GM12891 (cell line): ENCODE measurements at regions not wholly inside any gene's neighbourhood (a gene's known extent, or its start where the extent isn't known, plus 50 kb on each side); places are given as distances from the start of the nearest gene placed in this dataset.
"Not testable (repeated sequence)": the region's sequence is repeated elsewhere in the genome, so short reads cannot be mapped to it uniquely, and the experiment has no call there.

Source experiments
- DNase-seq: peaks from one replicate; pipeline ENCODE4 v3.0.0; 2011; ENCODE audit warnings: low spot score; ENCODE audit not compliant: insufficient read length
- FAIRE-seq: peaks from 2 replicates; lab custom pipeline; 2011; peaks lifted over from hg19 to GRCh38; lab: Jason Lieb, UNC
- PAX5 ChIP-seq: IDR thresholded peaks from 2 replicates; pipeline ENCODE4 v1.6.1; 2011; ENCODE audit warnings: low read length, moderate library complexity, mild to moderate bottlenecking; ENCODE audit not compliant: insufficient read depth, severe bottlenecking
- POLR2A ChIP-seq: IDR thresholded peaks from 2 replicates; pipeline ENCODE4 v1.6.1; 2011; ENCODE audit warnings: low read depth, low read length, control low read depth
- POLR2AphosphoS5 ChIP-seq: IDR thresholded peaks from 2 replicates; pipeline ENCODE4 v1.6.1; 2011; ENCODE audit warnings: low read depth, low read length, control low read depth
- POU2F2 ChIP-seq: IDR thresholded peaks from 2 replicates; pipeline ENCODE4 v1.6.1; 2011; ENCODE audit warnings: low read depth, mild to moderate bottlenecking, control low read depth, low read length, moderate library complexity
- SPI1 ChIP-seq: IDR thresholded peaks from 2 replicates; pipeline ENCODE4 v1.6.1; 2011; ENCODE audit warnings: low read depth, low read length, control low read depth
- TAF1 ChIP-seq: IDR thresholded peaks from 2 replicates; pipeline ENCODE4 v1.6.1; 2011; ENCODE audit warnings: low read depth, low read length, control low read depth

- TF ChIP-seq POLR2A (no peak), POLR2AphosphoS5 (no peak), POU2F2 (no peak)
- FAIRE-seq = no peak
Measured at GRCh38 chr7:91355695-91356435, 91.6 kb downstream of the FZD1 start.

GRCh38 chr7:91356915-91357314 is 92.7 kb downstream of the FZD1 start:
- no peak for DNase-seq
- no peak for FAIRE-seq
- TF ChIP-seq SPI1 = no peak
- TF ChIP-seq POLR2AphosphoS5 = no peak
- no peak for TF ChIP-seq PAX5
- TF ChIP-seq POU2F2 = no peak
- no peak for TF ChIP-seq POLR2A
- no peak for TF ChIP-seq TAF1

More at GRCh38 chr7:91355695-91356435, 91.6 kb downstream of the FZD1 start:
- no peak for DNase-seq

GRCh38 chr7:91357379-91357778 is 93.1 kb downstream of the FZD1 start:
- FAIRE-seq (no peak), DNase-seq (no peak)
- no peak for TF ChIP-seq SPI1
- TF ChIP-seq TAF1 = no peak
- no peak for TF ChIP-seq POU2F2
- TF ChIP-seq PAX5 = no peak
- TF ChIP-seq POLR2A = no peak
- TF ChIP-seq POLR2AphosphoS5 = no peak

GRCh38 chr7:91357901-91358300 is 93.7 kb downstream of the FZD1 start:
- FAIRE-seq = no peak
- no peak for DNase-seq
- TF ChIP-seq SPI1 = no peak
- TF ChIP-seq PAX5 = no peak

GRCh38 chr7:91358303-91358702 is 94.1 kb downstream of the FZD1 start:
- TF ChIP-seq POLR2AphosphoS5 (no peak), PAX5 (no peak), TAF1 (no peak), POU2F2 (no peak), POLR2A (no peak), SPI1 (no peak)
- DNase-seq (no peak), FAIRE-seq (no peak)

GRCh38 chr7:91365097-91365496 is 100.9 kb downstream of the FZD1 start:
- DNase-seq, FAIRE-seq: not testable (repeated sequence)

- TF ChIP-seq POU2F2 (no peak), SPI1 (no peak), POLR2AphosphoS5 (no peak), TAF1 (no peak), PAX5 (no peak), POLR2A (no peak)
- DNase-seq = no peak
Measured at GRCh38 chr7:91366091-91366490, 101.9 kb downstream of the FZD1 start.

GRCh38 chr7:91367812-91368578 is 103.8 kb downstream of the FZD1 start:
- FAIRE-seq (no peak), DNase-seq (no peak)
- TF ChIP-seq SPI1 (no peak), POU2F2 (no peak), TAF1 (no peak), POLR2A (no peak), POLR2AphosphoS5 (no peak), PAX5 (no peak)

More at GRCh38 chr7:91366091-91366490, 101.9 kb downstream of the FZD1 start:
- FAIRE-seq = no peak

- TF ChIP-seq PAX5 = no peak
- no peak for TF ChIP-seq POU2F2
- no peak for TF ChIP-seq SPI1
- TF ChIP-seq POLR2A = no peak
- no peak for TF ChIP-seq TAF1
- TF ChIP-seq POLR2AphosphoS5 = no peak
- FAIRE-seq (no peak), DNase-seq (no peak)
Measured at GRCh38 chr7:91372323-91372722, 108.1 kb downstream of the FZD1 start.

- FAIRE-seq (no peak), DNase-seq (no peak)
- no peak for TF ChIP-seq TAF1
- TF ChIP-seq POLR2AphosphoS5 = no peak
- no peak for TF ChIP-seq PAX5
- no peak for TF ChIP-seq POLR2A
- no peak for TF ChIP-seq POU2F2
- no peak for TF ChIP-seq SPI1
Measured at GRCh38 chr7:91373111-91373800, 109.0 kb downstream of the FZD1 start.
